Breast epithelium (tissue), 4 donors: ENCODE measurements at regions not wholly inside any gene's neighbourhood (a gene's known extent, or its start where the extent isn't known, plus 50 kb on each side); places are given as distances from the start of the nearest gene placed in this dataset.

ENCODE experiments used
- DNase-seq, 2 donors: peaks; one replicate each; pipeline ENCODE4 v3.0.0-alpha.2; 2019; ENCODE audit warnings: low spot score in 2 of 2
- H3K27ac ChIP-seq, 2 donors: fragments of 200-600 bp; sonication (generic) in 1 of 2; one replicate each; pipeline ENCODE4 v1.5.1; 2016 to 2019; ENCODE audit warnings: mild to moderate bottlenecking in 1 of 2
- H3K27me3 ChIP-seq, 2 donors: fragments of 200-600 bp; sonication (generic) in 1 of 2; one replicate each; pipeline versions ENCODE4 v1.5.1 to v1.6.0; 2017 to 2019; ENCODE audit warnings: control low read depth in 1 of 2, mild to moderate bottlenecking in 1 of 2
- H3K36me3 ChIP-seq: fragments of 200-600 bp; one replicate; pipeline ENCODE4 v1.5.1; 2019
- H3K4me1 ChIP-seq, 2 donors: fragments of 200-600 bp; sonication (generic); one replicate each; pipeline ENCODE4 v1.5.1; 2016 to 2019; ENCODE audit warnings: control low read depth in 1 of 2
- H3K4me3 ChIP-seq, 3 donors: fragments of 200-600 bp; sonication (generic); 1 replicate in 2 of 3; 2 replicates in 1 of 3; pipeline ENCODE4 v1.5.1; 2016 to 2019; ENCODE audit warnings: mild to moderate bottlenecking in 3 of 3, moderate library complexity in 2 of 3
- H3K9me3 ChIP-seq, 2 donors: fragments of 200-600 bp; sonication (generic) in 1 of 2; one replicate each; pipeline ENCODE4 v1.5.1; 2016 to 2019; ENCODE audit warnings: control low read depth in 1 of 2
- CTCF ChIP-seq, 3 donors: fragments of 450-650 bp; IDR thresholded peaks; one replicate each; pipeline ENCODE4 v1.5.1; 2016 to 2017; ENCODE audit warnings: antibody characterized with exemption in 3 of 3, mild to moderate bottlenecking in 3 of 3, moderate library complexity in 3 of 3
- POLR2A ChIP-seq: fragments of 450-650 bp; IDR thresholded peaks from one replicate; pipeline ENCODE4 v1.6.1; 2016; ENCODE audit warnings: antibody characterized with exemption, mild to moderate bottlenecking, moderate library complexity
- POLR2AphosphoS5 ChIP-seq, 3 donors: sonication (generic); formaldehyde crosslinking; IDR thresholded peaks; one replicate each; pipeline ENCODE4 v1.6.1; 2017; ENCODE audit warnings: antibody characterized with exemption in 3 of 3
- intact Hi-C: fragments of 100-400 bp; cut with DNase I; formaldehyde crosslinking; loops from one replicate; pipeline ENCODE4 v1.15.1; 2023; ENCODE audit warnings: low total_unique reads

- intact Hi-C loops, result no loop called here
- H3K4me3 ChIP-seq, result no peak overlapping the region
- no peaks in the 10 kb centered on the region for H3K36me3 ChIP-seq
- no peak for DNase-seq
- no peak for TF ChIP-seq POLR2AphosphoS5 (IDR thresholded peaks at IDR 0.05)
- TF ChIP-seq CTCF (IDR thresholded peaks at IDR 0.05), result no peak
- no peak for TF ChIP-seq POLR2A
- H3K9me3 ChIP-seq, result peaks cover 13 to 29% of the 10 kb centered on the region in 2 donors
- no peaks in the 10 kb centered on the region for H3K27me3 ChIP-seq
- no peaks in the 10 kb centered on the region for H3K4me1 ChIP-seq
- no peak overlapping the region for H3K27ac ChIP-seq
These were observed 165.1 kb upstream of the TMCC3 start for GRCh38 chr12:94815450-94815849.

GRCh38 chr12:94813314-94813713 lies 163.0 kb upstream of the TMCC3 start:
- H3K4me3 ChIP-seq, result no peak overlapping the region
- TF ChIP-seq POLR2A (no peak), CTCF (IDR thresholded peaks at IDR 0.05) (no peak), POLR2AphosphoS5 (IDR thresholded peaks at IDR 0.05) (no peak)
- no peaks in the 10 kb centered on the region for H3K4me1 ChIP-seq
- H3K9me3 ChIP-seq, result peaks cover 13 to 29% of the 10 kb centered on the region in 2 donors
- no peaks in the 10 kb centered on the region for H3K36me3 ChIP-seq
- intact Hi-C loops, result no loop called here
- H3K27me3 ChIP-seq, result no peaks in the 10 kb centered on the region
- no peak for DNase-seq
- no peak overlapping the region for H3K27ac ChIP-seq

GRCh38 chr12:94812345-94812744 lies 162.0 kb upstream of the TMCC3 start:
- no peaks in the 10 kb centered on the region for H3K4me1 ChIP-seq
- H3K36me3 ChIP-seq, result no peaks in the 10 kb centered on the region
- no peak for TF ChIP-seq CTCF (IDR thresholded peaks at IDR 0.05)
- no peak for TF ChIP-seq POLR2A
- no peak for TF ChIP-seq POLR2AphosphoS5 (IDR thresholded peaks at IDR 0.05)
- H3K27ac ChIP-seq, result no peak overlapping the region
- no peak overlapping the region for H3K4me3 ChIP-seq
- H3K27me3 ChIP-seq, result no peaks in the 10 kb centered on the region
- peaks cover 13 to 29% of the 10 kb centered on the region in 2 donors for H3K9me3 ChIP-seq
- no peak for DNase-seq
- intact Hi-C loops, result no loop called here

GRCh38 chr12:94811611-94812010 lies 161.3 kb upstream of the TMCC3 start:
- H3K27ac ChIP-seq, result no peak overlapping the region
- H3K4me3 ChIP-seq, result no peak overlapping the region
- H3K36me3 ChIP-seq, result no peaks in the 10 kb centered on the region
- no peak for DNase-seq
- intact Hi-C loops, result no loop called here
- no peaks in the 10 kb centered on the region for H3K27me3 ChIP-seq
- peaks cover 13 to 29% of the 10 kb centered on the region in 2 donors for H3K9me3 ChIP-seq
- no peaks in the 10 kb centered on the region for H3K4me1 ChIP-seq
- TF ChIP-seq CTCF (IDR thresholded peaks at IDR 0.05) (no peak), POLR2A (no peak), POLR2AphosphoS5 (IDR thresholded peaks at IDR 0.05) (no peak)

- Histone ChIP-seq H3K4me1 (no peaks in the 10 kb centered on the region), H3K36me3 (no peaks in the 10 kb centered on the region), H3K4me3 (no peak overlapping the region), H3K27ac (no peak overlapping the region), H3K27me3 (no peaks in the 10 kb centered on the region), H3K9me3 (peaks cover 9 to 18% of the 10 kb centered on the region in 2 donors)
- TF ChIP-seq CTCF (IDR thresholded peaks at IDR 0.05), result no peak
- TF ChIP-seq POLR2A, result no peak
- no peak for TF ChIP-seq POLR2AphosphoS5 (IDR thresholded peaks at IDR 0.05)
- no peak for DNase-seq
- intact Hi-C loops, result loop anchor here (5.0 kb wide), 1 partner anchor 819 kb away; no protein-coding TSS in a partner anchor
These were observed 157.6 kb upstream of the TMCC3 start for GRCh38 chr12:94807951-94808350.
